IMR-90 (cell line): ENCODE measurements at regions not wholly inside any gene's neighbourhood (a gene's known extent, or its start where the extent isn't known, plus 50 kb on each side); places are given as distances from the start of the nearest gene placed in this dataset.

Source experiments
- ATAC-seq: fragments of 200-7000 bp; cut with Tn5 transposase; 2 replicates; pipeline ENCODE4 v1.9.1; 2020; ENCODE audit warnings: low read depth, mild to moderate bottlenecking, moderate library complexity
- BruUV-seq: library from RNA; stranded (reverse); fragments of 400-500 nt; replicated peaks from 2 replicates; lab custom pipeline; 2021; lab: Mats Ljungman, UMichigan
- CTCF ChIA-PET: fragments of 300-600 bp; formaldehyde crosslinking; extraction: SDS; loops from one replicate; lab custom pipeline; 2021; ENCODE audit warnings: antibody characterized with exemption; lab: Yijun Ruan, JAX
- POLR2A ChIA-PET: fragments of 300-600 bp; sonication (Branson Sonifier 250); formaldehyde crosslinking; loops from one replicate; lab custom pipeline; 2022; ENCODE audit warnings: antibody characterized with exemption; ENCODE audit not compliant: unreplicated experiment; lab: Charles Lee
- DNase-seq: peaks from one replicate; pipeline ENCODE4 v3.0.0; 2013
- H2AFZ ChIP-seq: replicated peaks from 2 replicates; pipeline ENCODE3; 2013; ENCODE audit warnings: low read length, mild to moderate bottlenecking; ENCODE audit not compliant: poor library complexity
- H2AK5ac ChIP-seq: 2 replicates; pipeline ENCODE4 v1.6.1; 2013; ENCODE audit warnings: low read depth, low read length, inconsistent platforms
- H2AK9ac ChIP-seq: replicated peaks from 2 replicates; pipeline ENCODE3; 2013; ENCODE audit warnings: mild to moderate bottlenecking, low read depth, low read length, moderate library complexity; ENCODE audit not compliant: poor library complexity
- H2BK120ac ChIP-seq: 2 replicates; pipeline ENCODE4 v1.6.1; 2013; ENCODE audit warnings: low read depth, low read length, inconsistent platforms
- H2BK15ac ChIP-seq: 3 replicates; pipeline ENCODE4 v1.6.1; 2013; ENCODE audit warnings: low read depth, low read length, inconsistent platforms
- H2BK20ac ChIP-seq: 2 replicates; pipeline ENCODE4 v1.6.1; 2013; ENCODE audit warnings: low read depth, mild to moderate bottlenecking, inconsistent platforms, low read length, moderate library complexity
- H2BK5ac ChIP-seq: 2 replicates; pipeline ENCODE4 v1.6.1; 2013; ENCODE audit warnings: mild to moderate bottlenecking, low read depth, low read length, inconsistent platforms; ENCODE audit not compliant: poor library complexity, severe bottlenecking
- H3K14ac ChIP-seq: replicated peaks from 2 replicates; pipeline ENCODE4 v1.6.1; 2013; ENCODE audit warnings: low read depth, low read length, inconsistent platforms
- H3K18ac ChIP-seq: 2 replicates; pipeline ENCODE4 v1.6.1; 2013; ENCODE audit warnings: low read depth, low read length, control low read depth
- H3K23ac ChIP-seq: 2 replicates; pipeline ENCODE4 v1.6.1; 2013; ENCODE audit warnings: low read depth, low read length, inconsistent platforms
- H3K27ac ChIP-seq: 2 replicates; pipeline ENCODE4 v1.5.1; 2013; ENCODE audit warnings: mild to moderate bottlenecking, control low read depth, low read length; ENCODE audit not compliant: insufficient read depth
- H3K27me3 ChIP-seq: 2 replicates; pipeline ENCODE4 v1.6.1; 2013; ENCODE audit warnings: low read length; ENCODE audit not compliant: control insufficient read depth, insufficient read depth
- H3K36me3 ChIP-seq: 2 replicates; pipeline ENCODE4 v1.6.1; 2013; ENCODE audit warnings: low read length, mixed read lengths; ENCODE audit not compliant: control insufficient read depth, insufficient read depth
- H3K4ac ChIP-seq: 2 replicates; pipeline ENCODE4 v1.6.1; 2013; ENCODE audit warnings: low read depth, low read length, inconsistent platforms
- H3K4me1 ChIP-seq: 2 replicates; pipeline ENCODE4 v1.6.1; 2013; ENCODE audit warnings: low read length, mixed read lengths; ENCODE audit not compliant: control insufficient read depth, insufficient read depth
- H3K4me2 ChIP-seq: 2 replicates; pipeline ENCODE4 v1.6.1; 2013; ENCODE audit warnings: low read depth, mild to moderate bottlenecking, control low read depth, low read length, moderate library complexity
- H3K4me3 ChIP-seq: 2 replicates; pipeline ENCODE4 v1.5.1; 2013; ENCODE audit warnings: low read depth, mild to moderate bottlenecking, control low read depth, low read length, moderate library complexity; ENCODE audit not compliant: insufficient read depth
- H3K56ac ChIP-seq: 2 replicates; pipeline ENCODE4 v1.6.1; 2013; ENCODE audit warnings: low read length, inconsistent platforms; ENCODE audit not compliant: insufficient read depth; ENCODE audit errors: extremely low read depth
- H3K79me1 ChIP-seq, 2 experiments: 2 replicates each; pipeline ENCODE4 v1.6.1; 2013; ENCODE audit warnings: low read length in 2 of 2, inconsistent platforms in 1 of 2, low read depth in 1 of 2
- H3K9ac ChIP-seq: 2 replicates; pipeline ENCODE4 v1.6.1; 2013; ENCODE audit warnings: low read depth, low read length, control low read depth
- H3K9me1 ChIP-seq: 2 replicates; pipeline ENCODE4 v1.6.1; 2013; ENCODE audit warnings: low read length, inconsistent platforms; ENCODE audit not compliant: insufficient read depth
- H3K9me3 ChIP-seq: 2 replicates; pipeline ENCODE4 v1.6.1; 2013; ENCODE audit warnings: low read length; ENCODE audit not compliant: control insufficient read depth, insufficient read depth
- H4K20me1 ChIP-seq: 2 replicates; pipeline ENCODE4 v1.6.1; 2013; ENCODE audit warnings: low read length, inconsistent platforms; ENCODE audit not compliant: insufficient read depth
- H4K5ac ChIP-seq: 2 replicates; pipeline ENCODE4 v1.6.1; 2013; ENCODE audit warnings: mild to moderate bottlenecking, low read depth, low read length, control low read depth
- H4K8ac ChIP-seq, 2 experiments: 2 replicates each; pipeline ENCODE4 v1.6.1; 2013; ENCODE audit warnings: low read depth in 2 of 2, low read length in 2 of 2, control low read depth in 1 of 2, inconsistent platforms in 1 of 2
- H4K91ac ChIP-seq: 2 replicates; pipeline ENCODE4 v1.6.1; 2013; ENCODE audit warnings: low read depth, low read length, inconsistent platforms; ENCODE audit not compliant: insufficient read depth
- BHLHE40 ChIP-seq: fragments of 150-350 bp; IDR thresholded peaks from 2 replicates; pipeline ENCODE4 v1.6.1; 2016; ENCODE audit warnings: mild to moderate bottlenecking, low read depth, low read length
- CEBPB ChIP-seq: IDR thresholded peaks from 2 replicates; pipeline ENCODE4 v1.6.1; 2012; ENCODE audit warnings: low read depth, low read length, improper control_type of control experiment
- CHD1 ChIP-seq: IDR thresholded peaks from 2 replicates; pipeline ENCODE4 v1.6.1; 2012; ENCODE audit warnings: low read depth, low read length, improper control_type of control experiment
- CTCF ChIP-seq: conservative IDR thresholded peaks from 2 replicates; pipeline ENCODE4 v1.5.1; 2012; ENCODE audit warnings: mild to moderate bottlenecking, low read depth, low read length, improper control_type of control experiment
- ELK1 ChIP-seq: fragments of 150-350 bp; IDR thresholded peaks from 2 replicates; pipeline ENCODE4 v1.6.1; 2016; ENCODE audit warnings: low read depth, mild to moderate bottlenecking, low read length, moderate library complexity, borderline replicate concordance
- FOS ChIP-seq: fragments of 150-350 bp; IDR thresholded peaks from 2 replicates; pipeline ENCODE4 v1.6.1; 2016; ENCODE audit warnings: low read depth, low read length
- MAFK ChIP-seq: IDR thresholded peaks from 2 replicates; pipeline ENCODE4 v1.6.1; 2012; ENCODE audit warnings: low read depth, low read length, improper control_type of control experiment
- MAZ ChIP-seq: IDR thresholded peaks from 2 replicates; pipeline ENCODE4 v1.6.1; 2012; ENCODE audit warnings: low read depth, mild to moderate bottlenecking, low read length, improper control_type of control experiment, moderate library complexity, borderline replicate concordance
- MXI1 ChIP-seq: IDR thresholded peaks from 2 replicates; pipeline ENCODE4 v1.6.1; 2012; ENCODE audit warnings: low read depth, mild to moderate bottlenecking, low read length, moderate library complexity, borderline replicate concordance
- NFE2L2 ChIP-seq: fragments of 150-350 bp; IDR thresholded peaks from 2 replicates; pipeline ENCODE4 v1.6.1; 2016; ENCODE audit warnings: low read depth, mild to moderate bottlenecking, low read length
- POLR2A ChIP-seq: IDR thresholded peaks from 2 replicates; pipeline ENCODE4 v1.6.1; 2012; ENCODE audit warnings: mild to moderate bottlenecking, low read depth, low read length
- RAD21 ChIP-seq: IDR thresholded peaks from 2 replicates; pipeline ENCODE4 v1.6.1; 2012; ENCODE audit warnings: low read length, improper control_type of control experiment
- RCOR1 ChIP-seq: IDR thresholded peaks from 2 replicates; pipeline ENCODE4 v1.6.1; 2012; ENCODE audit warnings: mild to moderate bottlenecking, low read length, improper control_type of control experiment; ENCODE audit not compliant: insufficient replicate concordance
- RFX5 ChIP-seq: IDR thresholded peaks from 2 replicates; pipeline ENCODE4 v1.8.0; 2012; ENCODE audit warnings: low read depth, mild to moderate bottlenecking, low read length, moderate library complexity
- SMC3 ChIP-seq: fragments of 150-350 bp; IDR thresholded peaks from 2 replicates; pipeline ENCODE4 v1.6.1; 2016; ENCODE audit warnings: low read depth, mild to moderate bottlenecking, antibody characterized with exemption, low read length, moderate library complexity
- USF2 ChIP-seq: fragments of 150-350 bp; IDR thresholded peaks from 2 replicates; pipeline ENCODE4 v1.6.1; 2017; ENCODE audit warnings: mild to moderate bottlenecking, antibody characterized with exemption, low read length, low read depth
- WGBS, 2 experiments: methylation state at CpG; one replicate each; pipeline versions ENCODE4 v1.1.5 to v1.1.7; 2013; ENCODE audit warnings: missing lambda C conversion rate in 2 of 2; ENCODE audit not compliant: insufficient read length in 1 of 2; ENCODE audit errors: extremely low coverage in 2 of 2; 5-methylcytosine and 5-hydroxymethylcytosine counted together
- dilution Hi-C: fragments of 300-500 bp; cut with HindIII; formaldehyde crosslinking; loops from one replicate; pipeline ENCODE4 v1.14.3; 2018; ENCODE audit warnings: low sequenced_read_pairs; ENCODE audit not compliant: unreplicated experiment
- in situ Hi-C: fragments of 300-500 bp; cut with MboI; formaldehyde crosslinking; loops from 3 replicates; pipeline ENCODE4 v1.14.3; 2019; ENCODE audit warnings: low sequenced_read_pairs, inconsistent platforms, mixed read lengths
- intact Hi-C: fragments of 100-400 bp; cut with micrococcal nuclease; formaldehyde crosslinking; loops from 2 replicates; pipeline ENCODE4 v1.10.0; 2022

- no peak overlapping the region for H3K9ac ChIP-seq
- no peak overlapping the region for H4K8ac ChIP-seq
- H2BK120ac ChIP-seq = no peak overlapping the region
- in situ Hi-C loops = no loop called here
- no peak overlapping the region for H3K14ac ChIP-seq
- H3K9me3 ChIP-seq = no peaks in the 10 kb centered on the region
- H4K20me1 ChIP-seq = no peaks in the 10 kb centered on the region
- no peak overlapping the region for H4K5ac ChIP-seq
- 60% methylated on average over 1 of the region's 4 CpGs; no CpG with 5 or more reads in 1 of the 2 experiments for WGBS, 2 experiments
- dilution Hi-C loops = no loop called here
- H3K4me2 ChIP-seq = no peak overlapping the region
- no peak overlapping the region for H3K23ac ChIP-seq
- no peak overlapping the region for H3K18ac ChIP-seq
- no peaks in the 10 kb centered on the region for H3K36me3 ChIP-seq
- no peak overlapping the region for H2AK5ac ChIP-seq
- no peak for ATAC-seq
- H3K79me1 ChIP-seq = no peaks in the 10 kb centered on the region
- H3K9me1 ChIP-seq = no peaks in the 10 kb centered on the region
- H3K4ac ChIP-seq = no peak overlapping the region
- H2AFZ ChIP-seq = no peak overlapping the region
- no TSS peak for BruUV-seq
- intact Hi-C loops = no loop called here
- no peak overlapping the region for H2BK5ac ChIP-seq
- ChIA-PET POLR2A (no interaction called here), CTCF (no interaction called here)
- TF ChIP-seq CTCF (no peak), RFX5 (no peak), CHD1 (no peak), MAZ (no peak), NFE2L2 (no peak), MAFK (no peak), USF2 (no peak), FOS (no peak), BHLHE40 (no peak), RCOR1 (no peak), RAD21 (no peak), MXI1 (no peak), CEBPB (no peak), POLR2A (no peak), SMC3 (no peak), ELK1 (no peak)
- H3K4me3 ChIP-seq = no peak overlapping the region
- H2BK20ac ChIP-seq = no peak overlapping the region
- H3K27me3 ChIP-seq = no peaks in the 10 kb centered on the region
- no peak overlapping the region for H3K27ac ChIP-seq
- no peak overlapping the region for H2BK15ac ChIP-seq
- H4K91ac ChIP-seq = no peak overlapping the region
- H3K4me1 ChIP-seq = no peaks in the 10 kb centered on the region
- H2AK9ac ChIP-seq = no peak overlapping the region
- DNase-seq = no peak
- no peak overlapping the region for H3K56ac ChIP-seq
These were observed 174.2 kb upstream of the NFIA start for GRCh38 chr1:60908159-60908558.
